HG02759 (cell line): ENCODE measurements at regions not wholly inside any gene's neighbourhood (a gene's known extent, or its start where the extent isn't known, plus 50 kb on each side); places are given as distances from the start of the nearest gene placed in this dataset.
A peak's percentile ranks its signal among the peaks of the same experiment; 100 is the strongest.
"Not testable (repeated sequence)": the region's sequence is repeated elsewhere in the genome, so short reads cannot be mapped to it uniquely, and the experiment has no call there.

Source experiments
- ATAC-seq: cut with Tn5 transposase; IDR thresholded peaks from one replicate; pipeline ENCODE4 v1.9.1; 2021; ENCODE audit warnings: mild to moderate bottlenecking, moderate library complexity; ENCODE audit not compliant: unreplicated experiment

- no peak for ATAC-seq
These were observed 149.0 kb upstream of the GRAMD2B start for GRCh38 chr5:126274076-126274762.

GRCh38 chr5:126274763-126275125 is 148.5 kb upstream of the GRAMD2B start:
- no peak for ATAC-seq

- no peak for ATAC-seq
These were observed 145.4 kb upstream of the GRAMD2B start for GRCh38 chr5:126277762-126278161.

- ATAC-seq, result no peak
These were observed 142.9 kb upstream of the GRAMD2B start for GRCh38 chr5:126280343-126280742.

GRCh38 chr5:126280846-126281245 is 142.4 kb upstream of the GRAMD2B start:
- ATAC-seq, result no peak

- no peak for ATAC-seq
These were observed 138.1 kb upstream of the GRAMD2B start for GRCh38 chr5:126284977-126285696.

- ATAC-seq, result not testable (repeated sequence)
These were observed 127.1 kb upstream of the GRAMD2B start for GRCh38 chr5:126296121-126296520.

- ATAC-seq, result no peak
These were observed 122.9 kb upstream of the GRAMD2B start for GRCh38 chr5:126300293-126300692.

GRCh38 chr5:126301056-126301455 is 122.2 kb upstream of the GRAMD2B start:
- no peak for ATAC-seq

- peak; percentile 62 for ATAC-seq
These were observed 113.3 kb upstream of the GRAMD2B start for GRCh38 chr5:126309860-126310259.

GRCh38 chr5:126311766-126312165 is 111.4 kb upstream of the GRAMD2B start:
- ATAC-seq, result no peak

- no peak for ATAC-seq
These were observed 107.9 kb upstream of the GRAMD2B start for GRCh38 chr5:126315341-126315740.

GRCh38 chr5:126332326-126332725 is 90.9 kb upstream of the GRAMD2B start:
- ATAC-seq, result no peak

GRCh38 chr5:126334760-126335159 is 88.4 kb upstream of the GRAMD2B start:
- ATAC-seq, result no peak

GRCh38 chr5:126335886-126336285 is 87.3 kb upstream of the GRAMD2B start:
- no peak for ATAC-seq

GRCh38 chr5:126338635-126339034 is 84.6 kb upstream of the GRAMD2B start:
- no peak for ATAC-seq

- peak; percentile 72 for ATAC-seq
These were observed 83.9 kb upstream of the GRAMD2B start for GRCh38 chr5:126339215-126339805.

GRCh38 chr5:126341906-126342630 is 81.1 kb upstream of the GRAMD2B start:
- ATAC-seq, result no peak

GRCh38 chr5:126348855-126349635 is 74.2 kb upstream of the GRAMD2B start:
- ATAC-seq, result no peak

- ATAC-seq, result no peak
These were observed 72.1 kb upstream of the GRAMD2B start for GRCh38 chr5:126351153-126351552.
